ENCODE measurements at regions not wholly inside any gene's neighbourhood (a gene's known extent, or its start where the extent isn't known, plus 50 kb on each side); places are given as distances from the start of the nearest gene placed in this dataset.
A peak's percentile ranks its signal among the peaks of the same experiment; 100 is the strongest.
"Not testable (repeated sequence)": the region's sequence is repeated elsewhere in the genome, so short reads cannot be mapped to it uniquely, and the experiment has no call there.

GRCh38 chr17:68097161-68097805, 61.7 kb downstream of the KPNA2 start:
- DNase-seq (ENCODE audit: low read depth in 2 of 2) = no peak

GRCh38 chr17:68099341-68099753, 63.8 kb downstream of the KPNA2 start:
- not testable (repeated sequence) for DNase-seq (ENCODE audit: low read depth in 2 of 2)

GRCh38 chr17:68100000-68100641, 64.6 kb downstream of the KPNA2 start:
- no peak for DNase-seq (ENCODE audit: low read depth in 2 of 2)

- DNase-seq (ENCODE audit: low read depth in 2 of 2) = peak; percentile 49 to 63
Observed at GRCh38 chr17:68101075-68101986, 65.8 kb downstream of the KPNA2 start.

- no peak for DNase-seq (ENCODE audit: low read depth in 2 of 2)
Observed at GRCh38 chr17:68101987-68102314, 66.4 kb downstream of the KPNA2 start.

- no peak for DNase-seq (ENCODE audit: low read depth in 2 of 2)
Observed at GRCh38 chr17:68102318-68102758, 66.8 kb downstream of the KPNA2 start.

- DNase-seq (ENCODE audit: low read depth in 2 of 2) = no peak
Observed at GRCh38 chr17:68103148-68103547, 67.6 kb downstream of the KPNA2 start.

DNA sequence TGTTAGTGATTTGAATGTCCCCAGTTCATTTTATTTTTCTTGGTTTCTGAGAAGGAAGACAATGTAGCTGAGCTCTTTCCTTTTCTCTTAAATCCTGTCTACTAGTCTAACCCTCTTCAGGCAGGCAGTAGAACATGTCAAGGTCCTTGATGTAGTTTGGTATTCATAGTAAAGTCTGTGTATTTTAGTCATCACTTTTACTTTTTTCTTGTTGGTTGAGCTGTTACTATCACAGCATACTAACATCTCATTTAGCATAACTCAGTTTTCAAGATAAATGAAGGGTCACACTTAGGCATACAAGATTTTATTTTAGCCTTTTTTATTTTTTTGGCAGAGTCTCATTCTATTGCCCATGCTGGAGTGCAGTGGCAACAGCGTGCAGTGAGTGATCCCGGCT, 70.5 kb downstream of the KPNA2 start:
- DNase-seq (ENCODE audit: low read depth in 2 of 2) = no peak

DNA sequence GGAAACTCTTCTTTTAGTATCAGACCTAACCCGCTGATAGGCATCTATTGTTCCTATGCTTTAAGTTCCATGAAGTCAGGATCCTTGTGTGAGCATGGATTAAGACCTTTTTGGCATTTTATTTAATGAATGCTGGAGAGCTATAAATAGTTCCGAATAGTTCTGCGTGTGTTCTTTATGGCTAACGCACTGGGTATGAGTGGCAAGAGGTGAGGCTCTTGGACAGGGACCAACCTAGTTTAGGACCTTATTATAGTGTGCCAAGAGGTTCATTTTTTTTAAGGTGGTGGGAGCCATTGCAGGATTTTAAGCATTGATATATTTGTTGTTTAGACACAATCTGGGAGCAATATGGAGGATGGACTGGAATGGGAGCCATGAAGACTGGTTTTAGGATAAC, 71.8 kb downstream of the KPNA2 start:
- no peak for DNase-seq (ENCODE audit: low read depth in 2 of 2)

DNA sequence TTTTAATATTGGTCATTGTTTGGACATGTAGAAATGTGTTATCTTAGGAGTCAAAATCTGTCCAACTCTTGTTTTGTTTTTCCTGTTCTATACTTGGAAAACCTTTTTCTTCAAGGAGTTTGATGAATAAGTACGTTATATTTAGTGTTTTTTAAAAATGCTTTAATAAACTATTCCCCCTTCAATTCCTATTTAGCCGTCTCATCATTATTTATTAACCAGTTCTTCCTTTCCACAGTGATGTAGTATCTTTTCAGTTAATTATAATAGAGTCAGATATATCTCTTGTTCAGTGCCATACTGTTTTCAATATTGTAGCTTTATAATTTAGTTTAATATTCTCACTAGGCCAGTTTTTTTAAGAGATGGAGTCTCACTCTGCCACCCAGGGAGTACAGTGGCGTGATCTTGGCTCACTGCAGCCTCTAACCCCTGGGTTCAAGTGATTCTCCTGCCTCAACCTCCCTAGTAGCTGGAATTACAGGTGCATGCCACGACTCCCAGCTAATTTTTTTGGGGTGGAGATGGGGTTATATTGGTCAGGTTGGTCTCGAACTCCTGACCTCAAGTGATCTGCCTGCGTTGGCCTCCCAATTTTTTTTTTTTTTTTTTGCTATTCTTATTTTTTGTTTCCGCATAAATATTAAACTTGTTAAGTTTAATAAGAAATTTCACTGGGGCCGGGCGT, 72.9 kb downstream of the KPNA2 start:
- no peak for DNase-seq (ENCODE audit: low read depth in 2 of 2)

- DNase-seq (ENCODE audit: low read depth in 2 of 2) = not testable (repeated sequence)
Observed at GRCh38 chr17:68109404-68109803, 73.9 kb downstream of the KPNA2 start.

GRCh38 chr17:68116211-68116610, 80.7 kb downstream of the KPNA2 start:
- not testable (repeated sequence) for DNase-seq (ENCODE audit: low read depth in 2 of 2)

GRCh38 chr17:68122587-68122986, 87.1 kb downstream of the KPNA2 start:
- DNase-seq (ENCODE audit: low read depth in 2 of 2) = no peak

DNA sequence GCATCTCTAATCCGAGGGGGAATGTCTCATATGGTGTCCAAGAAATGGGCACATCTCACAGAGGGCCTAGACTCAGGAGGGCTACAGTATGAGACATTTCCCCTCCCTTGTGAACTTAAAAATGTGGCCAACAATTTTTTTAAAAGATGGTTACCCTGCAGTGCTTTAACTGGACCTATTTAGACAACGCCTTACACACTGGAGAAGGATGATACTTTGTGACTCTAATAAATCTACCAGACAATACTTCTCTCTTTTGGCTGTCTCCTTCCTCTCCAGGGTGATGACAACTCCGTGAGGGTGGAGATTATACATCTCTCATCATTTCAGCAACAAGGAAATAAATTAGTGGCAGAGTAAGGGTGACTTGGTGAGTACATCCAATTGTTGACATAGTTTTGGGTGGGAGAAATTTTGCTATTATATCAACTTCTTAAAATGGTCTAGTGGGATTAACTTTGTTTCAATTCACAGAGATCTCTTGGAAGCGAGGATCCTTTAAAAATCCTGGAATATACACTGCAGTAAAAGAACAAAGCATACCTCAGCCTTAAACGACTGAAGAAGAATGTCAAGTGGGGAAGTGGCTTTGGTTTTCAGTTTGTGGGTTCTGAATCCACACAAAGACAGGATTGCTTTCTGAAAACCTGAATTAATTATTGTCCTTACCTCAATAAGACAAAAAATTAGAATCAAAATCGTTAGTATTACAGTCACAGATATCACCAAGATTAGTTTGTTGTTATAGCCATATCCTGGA, 89.8 kb downstream of the KPNA2 start:
- DNase-seq (ENCODE audit: low read depth in 2 of 2) = no peak

DNA sequence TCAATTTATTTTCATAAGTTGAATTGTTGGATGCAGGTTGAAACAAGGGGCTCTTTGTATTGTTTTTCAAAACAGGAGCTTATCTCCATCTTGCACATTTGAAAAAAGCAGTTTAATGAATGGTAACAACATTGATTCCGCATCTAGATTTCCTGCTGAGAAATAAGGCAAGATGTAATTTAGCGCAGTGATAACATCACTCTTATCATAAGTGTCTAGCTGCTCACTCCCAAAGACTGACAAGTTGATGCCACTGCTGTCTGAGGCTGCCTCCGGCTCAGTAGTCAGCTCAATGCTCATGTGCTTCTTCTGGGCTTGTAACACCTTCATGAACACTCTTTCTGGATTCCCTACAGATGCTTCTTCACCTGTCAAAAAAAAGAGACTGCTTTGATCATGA, 92.4 kb downstream of the KPNA2 start:
- no peak for DNase-seq (ENCODE audit: low read depth in 2 of 2)

GRCh38 chr17:68131456-68131855, 95.9 kb downstream of the KPNA2 start:
- DNase-seq (ENCODE audit: low read depth in 2 of 2) = no peak

DNA sequence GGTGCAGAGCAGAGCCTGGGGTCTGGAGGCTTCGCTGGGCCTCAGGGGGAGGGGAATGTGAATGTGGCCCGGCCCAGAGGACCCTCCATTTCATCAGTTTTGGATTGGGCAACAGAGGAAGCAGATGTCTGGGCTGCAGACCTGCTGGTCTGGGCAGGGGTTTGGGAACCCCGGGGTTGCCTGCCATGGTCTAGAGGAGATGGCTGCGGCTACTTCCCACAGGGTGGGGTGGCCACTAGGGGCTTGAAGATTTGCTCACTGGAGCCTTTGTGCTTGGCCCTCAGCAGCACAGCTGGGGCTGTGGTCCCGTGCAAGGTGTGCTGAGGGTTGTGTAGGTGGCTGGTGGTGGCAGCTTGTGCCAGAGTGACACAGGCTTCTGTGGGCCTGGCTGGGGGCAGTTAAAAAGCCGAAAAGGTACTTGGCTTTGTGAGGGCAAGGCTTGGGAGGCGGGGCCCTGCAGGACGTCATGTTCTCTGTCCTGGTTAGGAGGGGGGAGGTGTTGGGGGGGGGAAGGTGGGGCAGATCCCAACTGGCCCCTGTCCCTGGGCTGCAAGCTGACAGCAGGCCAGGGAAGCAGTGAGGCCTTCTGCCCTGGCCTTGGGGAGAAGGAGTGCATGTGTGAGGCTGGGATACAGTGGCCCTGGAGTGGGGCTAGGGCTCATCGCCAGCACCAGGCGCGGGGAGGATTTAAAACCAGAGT, 98.0 kb downstream of the KPNA2 start:
- DNase-seq (ENCODE audit: low read depth in 2 of 2) = no peak

DNA sequence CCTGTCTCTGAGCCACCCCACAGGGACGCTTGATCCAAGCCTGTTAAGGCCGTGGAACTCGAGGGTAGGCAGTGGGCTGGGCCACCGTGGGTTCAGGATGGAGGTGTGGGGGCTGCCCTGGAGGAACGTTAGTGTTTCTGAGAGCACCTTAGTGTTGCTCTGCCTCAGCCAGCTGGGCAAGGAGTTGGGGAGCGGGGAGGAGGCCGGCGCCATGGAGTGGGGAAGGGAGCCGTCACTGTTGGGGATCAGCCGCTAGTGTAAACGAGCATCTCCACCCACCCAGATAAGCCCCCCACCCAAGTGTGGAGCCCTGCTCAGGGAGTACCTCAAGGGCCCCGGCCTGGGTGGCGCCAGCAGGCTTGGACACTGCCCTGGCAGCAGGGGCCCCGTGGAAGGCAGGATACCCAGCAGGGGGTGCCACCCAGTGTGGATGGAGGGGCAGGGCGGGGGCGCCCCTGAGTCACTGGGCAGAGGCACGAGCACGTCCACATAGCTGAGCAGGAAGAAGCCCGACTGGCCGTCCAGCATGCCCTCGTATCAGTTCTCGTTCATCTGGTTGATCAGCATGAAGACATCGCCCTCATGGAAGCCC, 98.6 kb downstream of the KPNA2 start:
- DNase-seq (ENCODE audit: low read depth in 2 of 2) = no peak

- DNase-seq (ENCODE audit: low read depth in 2 of 2) = no peak
Observed at GRCh38 chr17:68134731-68135130, 99.2 kb downstream of the KPNA2 start.

DNA sequence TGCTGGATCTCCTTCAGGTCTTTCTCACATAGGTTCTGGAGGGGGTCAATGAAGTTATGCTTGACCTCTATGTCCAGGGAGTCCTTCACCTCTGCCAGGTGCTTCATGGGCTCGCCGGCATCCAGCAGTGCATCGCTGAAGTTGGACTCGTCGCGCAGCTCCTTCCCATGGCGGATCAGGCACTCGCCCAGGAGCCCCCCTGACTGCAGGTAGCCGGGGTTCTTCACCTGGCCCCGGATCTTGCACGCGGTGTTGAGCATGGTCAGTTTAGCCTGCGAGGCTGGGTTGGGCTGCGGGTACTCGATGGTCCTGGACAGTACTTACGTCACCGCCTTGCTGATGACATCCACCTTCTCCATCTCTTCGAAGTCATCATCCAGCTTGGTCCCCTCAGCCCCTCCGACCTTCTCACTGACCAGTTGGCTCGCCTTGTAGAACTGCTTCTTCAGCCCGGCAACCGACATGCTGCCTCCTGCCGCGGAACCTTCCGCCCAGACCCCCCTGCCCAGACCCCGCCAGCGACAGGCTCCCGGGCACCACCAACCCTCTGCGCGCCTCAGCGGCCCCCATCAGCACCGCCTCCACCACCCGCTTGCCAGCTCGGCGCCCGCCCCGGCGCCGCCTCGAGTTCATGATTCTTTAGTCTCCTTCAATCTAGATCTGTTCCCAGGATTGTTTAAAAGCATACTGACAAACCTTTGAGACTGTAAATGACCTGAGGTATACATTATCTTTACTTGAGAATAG, 99.8 kb downstream of the KPNA2 start:
- DNase-seq (ENCODE audit: low read depth in 2 of 2) = no peak

All from stimulated activated CD8-positive, alpha-beta memory T cell treated with anti-CD3 and anti-CD28 coated beads, Interleukin-15, amount 100 ng/mL, for 48 hours (primary cell).